ENCODE measurements at regions not wholly inside any gene's neighbourhood (a gene's known extent, or its start where the extent isn't known, plus 50 kb on each side); places are given as distances from the start of the nearest gene placed in this dataset.
A peak's percentile ranks its signal among the peaks of the same experiment; 100 is the strongest.
"Not testable (repeated sequence)": the region's sequence is repeated elsewhere in the genome, so short reads cannot be mapped to it uniquely, and the experiment has no call there.

- no peak for DNase-seq
- no peak overlapping the region for H3K4me3 ChIP-seq (ENCODE audit: low read length)
- no peak overlapping the region for H3K27ac ChIP-seq (ENCODE audit: low read length)
- no peak overlapping the region for H3K4me2 ChIP-seq (ENCODE audit: low read depth, low read length)
- TF ChIP-seq EZH2phosphoT487 (IDR thresholded peaks at IDR 0.05; ENCODE audit: low read length) (no peak), EZH2 (optimal IDR thresholded peaks at IDR 0.05; ENCODE audit: low read depth, low read length) (no peak)
- H4K20me1 ChIP-seq (ENCODE audit: insufficient read depth, low read length), result no peaks in the 10 kb centered on the region
- H3K4me1 ChIP-seq (ENCODE audit: low read length), result no peaks in the 10 kb centered on the region
- no peaks in the 10 kb centered on the region for H3K9me3 ChIP-seq (replicated peaks; ENCODE audit: insufficient read depth, low read length)
- H3K36me3 ChIP-seq (replicated peaks; ENCODE audit: insufficient read depth, low read length), result no peaks in the 10 kb centered on the region
- H3K79me2 ChIP-seq (ENCODE audit: low read length), result no peaks in the 10 kb centered on the region
- H3K27me3 ChIP-seq (replicated peaks; ENCODE audit: insufficient read depth, low read length), result no peaks in the 10 kb centered on the region
- no peak overlapping the region for H3K9ac ChIP-seq (ENCODE audit: low read length)
- no peaks in the 10 kb centered on the region for H3K9me2 ChIP-seq (replicated peaks; ENCODE audit: insufficient read depth, low read length)
- no peaks in the 10 kb centered on the region for H3F3A ChIP-seq (ENCODE audit: insufficient read depth, low read length)
- no peak overlapping the region for H2AFZ ChIP-seq (ENCODE audit: low read length)
Observed at GRCh38 chr5:99045871-99046270, 117.1 kb upstream of the CHD1 start.

DNA sequence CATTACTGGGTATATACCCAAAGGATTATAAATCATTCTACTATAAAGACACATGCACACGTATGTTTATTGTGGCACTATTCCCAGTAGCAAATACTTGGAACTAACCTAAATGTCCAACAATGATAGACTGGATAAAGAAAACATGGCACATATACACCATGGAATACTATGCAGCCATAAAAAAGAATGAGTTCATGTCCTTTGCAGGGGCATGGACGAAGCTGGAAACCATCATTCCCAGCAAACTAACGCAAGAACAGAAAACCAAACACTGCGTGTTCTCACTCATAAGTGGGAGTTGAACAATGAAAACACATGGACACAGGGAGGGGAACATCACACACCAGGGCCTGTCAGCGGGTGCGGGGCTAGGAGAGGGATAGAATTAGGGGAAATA lies 114.5 kb upstream of the CHD1 start:
- H3K9me3 ChIP-seq (replicated peaks; ENCODE audit: insufficient read depth, low read length); H3K4me3 ChIP-seq (ENCODE audit: low read length); H3K36me3 ChIP-seq (replicated peaks; ENCODE audit: insufficient read depth, low read length); H2AFZ ChIP-seq (ENCODE audit: low read length); H3F3A ChIP-seq (ENCODE audit: insufficient read depth, low read length); H3K4me2 ChIP-seq (ENCODE audit: low read depth, low read length); H3K9me2 ChIP-seq (replicated peaks; ENCODE audit: insufficient read depth, low read length); H3K27me3 ChIP-seq (replicated peaks; ENCODE audit: insufficient read depth, low read length); H4K20me1 ChIP-seq (ENCODE audit: insufficient read depth, low read length); H3K4me1 ChIP-seq (ENCODE audit: low read length); DNase-seq; H3K9ac ChIP-seq (ENCODE audit: low read length); H3K27ac ChIP-seq (ENCODE audit: low read length); H3K79me2 ChIP-seq (ENCODE audit: low read length): not testable (repeated sequence)

GRCh38 chr5:99037668-99038067 lies 108.9 kb upstream of the CHD1 start:
- Histone ChIP-seq H3K4me3 (ENCODE audit: low read length) (peak overlapping the region; percentile 14; the same call in 1 of the 2 replicates), H2AFZ (ENCODE audit: low read length) (peak overlapping the region; percentile 48), H3K4me2 (ENCODE audit: low read depth, low read length) (peak overlapping the region; percentile 61), H3F3A (ENCODE audit: insufficient read depth, low read length) (no peaks in the 10 kb centered on the region), H3K9me3 (replicated peaks; ENCODE audit: insufficient read depth, low read length) (no peaks in the 10 kb centered on the region), H4K20me1 (ENCODE audit: insufficient read depth, low read length) (no peaks in the 10 kb centered on the region), H3K9ac (ENCODE audit: low read length) (no peak overlapping the region), H3K36me3 (replicated peaks; ENCODE audit: insufficient read depth, low read length) (no peaks in the 10 kb centered on the region), H3K27ac (ENCODE audit: low read length) (no peak overlapping the region), H3K79me2 (ENCODE audit: low read length) (no peaks in the 10 kb centered on the region), H3K4me1 (ENCODE audit: low read length) (peaks cover 16% of the 10 kb centered on the region), H3K9me2 (replicated peaks; ENCODE audit: insufficient read depth, low read length) (no peaks in the 10 kb centered on the region), H3K27me3 (replicated peaks; ENCODE audit: insufficient read depth, low read length) (peaks cover 6% of the 10 kb centered on the region; the same call in 1 of the 2 replicates)
- DNase-seq, result peak; percentile 87
- no peak for TF ChIP-seq EZH2phosphoT487 (IDR thresholded peaks at IDR 0.05; ENCODE audit: low read length)
- no peak for TF ChIP-seq EZH2 (optimal IDR thresholded peaks at IDR 0.05; ENCODE audit: low read depth, low read length)
- TF ChIP-seq, protein P1, sequence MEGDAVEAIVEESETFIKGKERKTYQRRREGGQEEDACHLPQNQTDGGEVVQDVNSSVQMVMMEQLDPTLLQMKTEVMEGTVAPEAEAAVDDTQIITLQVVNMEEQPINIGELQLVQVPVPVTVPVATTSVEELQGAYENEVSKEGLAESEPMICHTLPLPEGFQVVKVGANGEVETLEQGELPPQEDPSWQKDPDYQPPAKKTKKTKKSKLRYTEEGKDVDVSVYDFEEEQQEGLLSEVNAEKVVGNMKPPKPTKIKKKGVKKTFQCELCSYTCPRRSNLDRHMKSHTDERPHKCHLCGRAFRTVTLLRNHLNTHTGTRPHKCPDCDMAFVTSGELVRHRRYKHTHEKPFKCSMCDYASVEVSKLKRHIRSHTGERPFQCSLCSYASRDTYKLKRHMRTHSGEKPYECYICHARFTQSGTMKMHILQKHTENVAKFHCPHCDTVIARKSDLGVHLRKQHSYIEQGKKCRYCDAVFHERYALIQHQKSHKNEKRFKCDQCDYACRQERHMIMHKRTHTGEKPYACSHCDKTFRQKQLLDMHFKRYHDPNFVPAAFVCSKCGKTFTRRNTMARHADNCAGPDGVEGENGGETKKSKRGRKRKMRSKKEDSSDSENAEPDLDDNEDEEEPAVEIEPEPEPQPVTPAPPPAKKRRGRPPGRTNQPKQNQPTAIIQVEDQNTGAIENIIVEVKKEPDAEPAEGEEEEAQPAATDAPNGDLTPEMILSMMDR (IDR thresholded peaks at IDR 0.05; ENCODE audit: low read length), result no peak

DNA sequence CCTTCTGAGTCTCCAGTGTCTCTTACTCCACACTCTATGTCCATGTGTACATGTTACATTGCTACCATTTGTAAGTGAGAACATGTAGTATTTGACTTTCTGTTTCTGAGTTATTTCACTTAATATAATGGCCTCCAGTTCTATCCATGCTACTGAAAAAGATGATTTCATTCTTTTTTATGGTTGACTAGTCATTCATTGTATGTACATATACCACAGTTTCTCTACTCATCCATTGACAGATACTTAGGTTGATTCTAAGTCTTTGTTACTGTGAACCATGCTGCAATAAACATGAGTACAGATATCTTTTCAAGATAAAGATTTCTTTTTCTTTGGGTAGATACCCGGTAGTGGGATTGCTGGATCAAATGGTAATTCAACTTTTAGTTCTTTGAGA lies 107.1 kb upstream of the CHD1 start:
- peaks cover 21% of the 10 kb centered on the region for H3K27me3 ChIP-seq (replicated peaks; ENCODE audit: insufficient read depth, low read length)
- H3K9ac ChIP-seq (ENCODE audit: low read length), result no peak overlapping the region
- H3F3A ChIP-seq (ENCODE audit: insufficient read depth, low read length), result no peaks in the 10 kb centered on the region
- H3K9me2 ChIP-seq (replicated peaks; ENCODE audit: insufficient read depth, low read length), result no peaks in the 10 kb centered on the region
- no peaks in the 10 kb centered on the region for H3K9me3 ChIP-seq (replicated peaks; ENCODE audit: insufficient read depth, low read length)
- no peak overlapping the region for H2AFZ ChIP-seq (ENCODE audit: low read length)
- no peak overlapping the region for H3K4me2 ChIP-seq (ENCODE audit: low read depth, low read length)
- no peak overlapping the region for H3K4me3 ChIP-seq (ENCODE audit: low read length)
- H4K20me1 ChIP-seq (ENCODE audit: insufficient read depth, low read length), result no peaks in the 10 kb centered on the region
- DNase-seq, result no peak
- TF ChIP-seq EZH2phosphoT487 (IDR thresholded peaks at IDR 0.05; ENCODE audit: low read length) (no peak), EZH2 (optimal IDR thresholded peaks at IDR 0.05; ENCODE audit: low read depth, low read length) (no peak)
- TF ChIP-seq, protein P1 (IDR thresholded peaks at IDR 0.05; ENCODE audit: low read length), result no peak
- H3K27ac ChIP-seq (ENCODE audit: low read length), result no peak overlapping the region
- H3K79me2 ChIP-seq (ENCODE audit: low read length), result no peaks in the 10 kb centered on the region
- no peaks in the 10 kb centered on the region for H3K36me3 ChIP-seq (replicated peaks; ENCODE audit: insufficient read depth, low read length)
- H3K4me1 ChIP-seq (ENCODE audit: low read length), result peaks cover 16% of the 10 kb centered on the region

All from MM.1S (cell line).